ENCODE measurements at regions not wholly inside any gene's neighbourhood (a gene's known extent, or its start where the extent isn't known, plus 50 kb on each side); places are given as distances from the start of the nearest gene placed in this dataset.

- TF ChIP-seq, protein P1, sequence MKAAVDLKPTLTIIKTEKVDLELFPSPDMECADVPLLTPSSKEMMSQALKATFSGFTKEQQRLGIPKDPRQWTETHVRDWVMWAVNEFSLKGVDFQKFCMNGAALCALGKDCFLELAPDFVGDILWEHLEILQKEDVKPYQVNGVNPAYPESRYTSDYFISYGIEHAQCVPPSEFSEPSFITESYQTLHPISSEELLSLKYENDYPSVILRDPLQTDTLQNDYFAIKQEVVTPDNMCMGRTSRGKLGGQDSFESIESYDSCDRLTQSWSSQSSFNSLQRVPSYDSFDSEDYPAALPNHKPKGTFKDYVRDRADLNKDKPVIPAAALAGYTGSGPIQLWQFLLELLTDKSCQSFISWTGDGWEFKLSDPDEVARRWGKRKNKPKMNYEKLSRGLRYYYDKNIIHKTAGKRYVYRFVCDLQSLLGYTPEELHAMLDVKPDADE (IDR thresholded peaks at IDR 0.05): no peak
- TF ChIP-seq JUNB (IDR thresholded peaks at IDR 0.05; ENCODE audit: unreplicated experiment): no peak
Measured at GRCh38 chr3:20798666-20799065, 612.7 kb upstream of the SGO1 start (continued).

GRCh38 chr3:20787005-20787404 lies 601.0 kb upstream of the SGO1 start:
- Mint-ChIP-seq H3K27ac (no peak overlapping the region), H3K4me3 (no peak overlapping the region), H3K36me3 (ENCODE audit: low read depth) (no peaks in the 10 kb centered on the region), H3K27me3 (ENCODE audit: insufficient read depth, low read depth, poor library complexity) (no peaks in the 10 kb centered on the region), H3K9me3 (peaks cover 4% of the 10 kb centered on the region; the same call in 1 of the 3 replicates), H3K4me1 (no peaks in the 10 kb centered on the region)
- Histone ChIP-seq H2AFZ (no peak overlapping the region), H3K79me2 (replicated peaks; ENCODE audit: insufficient read depth) (no peaks in the 10 kb centered on the region), H3K4me2 (no peak overlapping the region), H3K4me3 (no peak overlapping the region), H3K27me3 (ENCODE audit: insufficient read depth) (no peaks in the 10 kb centered on the region), H3F3A (replicated peaks; ENCODE audit: low read depth) (no peaks in the 10 kb centered on the region), H3K4me1 (ENCODE audit: insufficient read depth) (no peaks in the 10 kb centered on the region), H3K36me3 (ENCODE audit: insufficient read depth) (no peaks in the 10 kb centered on the region), H3K9me2 (ENCODE audit: insufficient read depth) (no peaks in the 10 kb centered on the region), H3K27ac (ENCODE audit: low read depth) (no peak overlapping the region), H4K20me1 (replicated peaks; ENCODE audit: insufficient read depth) (no peaks in the 10 kb centered on the region)
- ATAC-seq (no peak), DNase-seq (ENCODE audit: low spot score) (no peak)
- no peak for TF ChIP-seq CREB1 (CRISPR knock-in tag; IDR thresholded peaks at IDR 0.05; ENCODE audit: low read depth)
- TF ChIP-seq ZNF331 (CRISPR knock-in tag; IDR thresholded peaks at IDR 0.05; ENCODE audit: low read depth): no peak
- TF ChIP-seq EZH2phosphoT487 (IDR thresholded peaks at IDR 0.05; ENCODE audit: unreplicated experiment): no peak
- TF ChIP-seq, protein P2, sequence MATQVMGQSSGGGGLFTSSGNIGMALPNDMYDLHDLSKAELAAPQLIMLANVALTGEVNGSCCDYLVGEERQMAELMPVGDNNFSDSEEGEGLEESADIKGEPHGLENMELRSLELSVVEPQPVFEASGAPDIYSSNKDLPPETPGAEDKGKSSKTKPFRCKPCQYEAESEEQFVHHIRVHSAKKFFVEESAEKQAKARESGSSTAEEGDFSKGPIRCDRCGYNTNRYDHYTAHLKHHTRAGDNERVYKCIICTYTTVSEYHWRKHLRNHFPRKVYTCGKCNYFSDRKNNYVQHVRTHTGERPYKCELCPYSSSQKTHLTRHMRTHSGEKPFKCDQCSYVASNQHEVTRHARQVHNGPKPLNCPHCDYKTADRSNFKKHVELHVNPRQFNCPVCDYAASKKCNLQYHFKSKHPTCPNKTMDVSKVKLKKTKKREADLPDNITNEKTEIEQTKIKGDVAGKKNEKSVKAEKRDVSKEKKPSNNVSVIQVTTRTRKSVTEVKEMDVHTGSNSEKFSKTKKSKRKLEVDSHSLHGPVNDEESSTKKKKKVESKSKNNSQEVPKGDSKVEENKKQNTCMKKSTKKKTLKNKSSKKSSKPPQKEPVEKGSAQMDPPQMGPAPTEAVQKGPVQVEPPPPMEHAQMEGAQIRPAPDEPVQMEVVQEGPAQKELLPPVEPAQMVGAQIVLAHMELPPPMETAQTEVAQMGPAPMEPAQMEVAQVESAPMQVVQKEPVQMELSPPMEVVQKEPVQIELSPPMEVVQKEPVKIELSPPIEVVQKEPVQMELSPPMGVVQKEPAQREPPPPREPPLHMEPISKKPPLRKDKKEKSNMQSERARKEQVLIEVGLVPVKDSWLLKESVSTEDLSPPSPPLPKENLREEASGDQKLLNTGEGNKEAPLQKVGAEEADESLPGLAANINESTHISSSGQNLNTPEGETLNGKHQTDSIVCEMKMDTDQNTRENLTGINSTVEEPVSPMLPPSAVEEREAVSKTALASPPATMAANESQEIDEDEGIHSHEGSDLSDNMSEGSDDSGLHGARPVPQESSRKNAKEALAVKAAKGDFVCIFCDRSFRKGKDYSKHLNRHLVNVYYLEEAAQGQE (IDR thresholded peaks at IDR 0.05; ENCODE audit: unreplicated experiment): no peak
- no peak for TF ChIP-seq JUNB (IDR thresholded peaks at IDR 0.05; ENCODE audit: unreplicated experiment)
- no peak for TF ChIP-seq NANOG (IDR thresholded peaks at IDR 0.05; ENCODE audit: borderline replicate concordance)
- no peak for TF ChIP-seq EZH2 (IDR thresholded peaks at IDR 0.05; ENCODE audit: low read depth, unreplicated experiment)
- TF ChIP-seq POLR2AphosphoS5 (IDR thresholded peaks at IDR 0.05; ENCODE audit: low read depth): no peak
- no peak for TF ChIP-seq STAT1 (IDR thresholded peaks at IDR 0.05; ENCODE audit: unreplicated experiment)

GRCh38 chr3:20776692-20777091 lies 590.7 kb upstream of the SGO1 start:
- DNase-seq (ENCODE audit: low spot score): no peak
- no peak overlapping the region for H3K4me2 ChIP-seq
- H3F3A ChIP-seq (replicated peaks; ENCODE audit: low read depth): no peaks in the 10 kb centered on the region
- no peaks in the 10 kb centered on the region for H3K27me3 ChIP-seq (ENCODE audit: insufficient read depth)
- Mint-ChIP-seq H3K36me3 (ENCODE audit: low read depth) (no peaks in the 10 kb centered on the region), H3K27me3 (ENCODE audit: insufficient read depth, low read depth, poor library complexity) (no peaks in the 10 kb centered on the region), H3K27ac (no peak overlapping the region), H3K9me3 (no peaks in the 10 kb centered on the region), H3K4me3 (no peak overlapping the region), H3K4me1 (no peaks in the 10 kb centered on the region)
- ATAC-seq: no peak
- no peaks in the 10 kb centered on the region for H3K36me3 ChIP-seq (ENCODE audit: insufficient read depth)
- H3K79me2 ChIP-seq (replicated peaks; ENCODE audit: insufficient read depth): no peaks in the 10 kb centered on the region
- H3K9me2 ChIP-seq (ENCODE audit: insufficient read depth): peaks cover 14% of the 10 kb centered on the region; the same call in 1 of the 2 replicates
- no peak overlapping the region for H3K27ac ChIP-seq (ENCODE audit: low read depth)
- no peak overlapping the region for H2AFZ ChIP-seq
- H3K4me1 ChIP-seq (ENCODE audit: insufficient read depth): no peaks in the 10 kb centered on the region
- H3K4me3 ChIP-seq: no peak overlapping the region
- no peaks in the 10 kb centered on the region for H4K20me1 ChIP-seq (replicated peaks; ENCODE audit: insufficient read depth)
- TF ChIP-seq ZNF331 (CRISPR knock-in tag; IDR thresholded peaks at IDR 0.05; ENCODE audit: low read depth): no peak
- TF ChIP-seq POLR2AphosphoS5 (IDR thresholded peaks at IDR 0.05; ENCODE audit: low read depth): no peak
- TF ChIP-seq NANOG (IDR thresholded peaks at IDR 0.05; ENCODE audit: borderline replicate concordance): no peak
- TF ChIP-seq EZH2 (IDR thresholded peaks at IDR 0.05; ENCODE audit: low read depth, unreplicated experiment): no peak
- no peak for TF ChIP-seq JUNB (IDR thresholded peaks at IDR 0.05; ENCODE audit: unreplicated experiment)
- no peak for TF ChIP-seq STAT1 (IDR thresholded peaks at IDR 0.05; ENCODE audit: unreplicated experiment)
- no peak for TF ChIP-seq EZH2phosphoT487 (IDR thresholded peaks at IDR 0.05; ENCODE audit: unreplicated experiment)
- TF ChIP-seq ZNF114 (CRISPR knock-in tag; IDR thresholded peaks at IDR 0.05): no peak
